Lung (tissue), 11 donors: ENCODE measurements at regions not wholly inside any gene's neighbourhood (a gene's known extent, or its start where the extent isn't known, plus 50 kb on each side); places are given as distances from the start of the nearest gene placed in this dataset.

Experiments used
- ATAC-seq: fragments of 200-7000 bp; cut with Tn5 transposase; one replicate; pipeline ENCODE4 v1.9.1; 2020; ENCODE audit warnings: moderate number of reproducible peaks; ENCODE audit not compliant: insufficient read depth, low FRiP score
- DNase-seq, 3 donors: peaks; one replicate each; pipeline ENCODE4 v3.0.0-alpha.2; 2013 to 2017
- H3K27ac ChIP-seq, 2 donors: one replicate each; pipeline ENCODE4 v1.5.1; 2013; ENCODE audit warnings: mild to moderate bottlenecking in 2 of 2, moderate library complexity in 2 of 2, control low read depth in 1 of 2, inconsistent platforms in 1 of 2, low read depth in 1 of 2, low read length in 1 of 2
- H3K27me3 ChIP-seq, 3 donors: one replicate each; pipeline ENCODE4 v1.5.1; 2013; ENCODE audit warnings: low read length in 2 of 3; ENCODE audit not compliant: control insufficient read depth in 3 of 3, insufficient read depth in 3 of 3
- H3K36me3 ChIP-seq, 4 donors: one replicate each; pipeline ENCODE4 v1.5.1; 2013; ENCODE audit warnings: low read length in 4 of 4, mild to moderate bottlenecking in 1 of 4, moderate library complexity in 1 of 4; ENCODE audit not compliant: control insufficient read depth in 4 of 4, insufficient read depth in 4 of 4
- H3K4me1 ChIP-seq, 5 donors: one replicate each; pipeline ENCODE4 v1.5.1; 2013; ENCODE audit warnings: low read length in 5 of 5, mild to moderate bottlenecking in 2 of 5, moderate library complexity in 1 of 5; ENCODE audit not compliant: control insufficient read depth in 5 of 5, insufficient read depth in 5 of 5
- H3K4me3 ChIP-seq: one replicate; pipeline ENCODE4 v1.5.1; 2013; ENCODE audit warnings: mild to moderate bottlenecking, control low read depth, moderate library complexity
- H3K9ac ChIP-seq, 2 donors: one replicate each; pipeline ENCODE4 v1.5.1; 2013; ENCODE audit warnings: low read length in 2 of 2, control low read depth in 1 of 2; ENCODE audit not compliant: insufficient read depth in 1 of 2
- H3K9me3 ChIP-seq, 4 donors: one replicate each; pipeline ENCODE4 v1.5.1; 2013; ENCODE audit warnings: low read length in 3 of 4, mild to moderate bottlenecking in 1 of 4, moderate library complexity in 1 of 4; ENCODE audit not compliant: control insufficient read depth in 4 of 4, insufficient read depth in 3 of 4
- WGBS, 2 donors: extraction: QIAGEN DNeasy Blood & Tissue Kit; methylation state at CpG; one replicate each; pipeline ENCODE4 v1.1.7; 2013; 5-methylcytosine and 5-hydroxymethylcytosine counted together
- TF ChIP-seq, protein P1 (sequence below): IDR thresholded peaks from 2 replicates; pipeline ENCODE4 v1.5.1; 2012; ENCODE audit warnings: mild to moderate bottlenecking; ENCODE audit errors: control extremely low read depth, extremely low read depth
- donor health status: control.
- donor health status: control.
- donor health status: Bipolar disorder and iron deficiency.
- donor health status: healthy.
- donor health status: DM: yes; HTN: yes; CAD: no.

DNA sequence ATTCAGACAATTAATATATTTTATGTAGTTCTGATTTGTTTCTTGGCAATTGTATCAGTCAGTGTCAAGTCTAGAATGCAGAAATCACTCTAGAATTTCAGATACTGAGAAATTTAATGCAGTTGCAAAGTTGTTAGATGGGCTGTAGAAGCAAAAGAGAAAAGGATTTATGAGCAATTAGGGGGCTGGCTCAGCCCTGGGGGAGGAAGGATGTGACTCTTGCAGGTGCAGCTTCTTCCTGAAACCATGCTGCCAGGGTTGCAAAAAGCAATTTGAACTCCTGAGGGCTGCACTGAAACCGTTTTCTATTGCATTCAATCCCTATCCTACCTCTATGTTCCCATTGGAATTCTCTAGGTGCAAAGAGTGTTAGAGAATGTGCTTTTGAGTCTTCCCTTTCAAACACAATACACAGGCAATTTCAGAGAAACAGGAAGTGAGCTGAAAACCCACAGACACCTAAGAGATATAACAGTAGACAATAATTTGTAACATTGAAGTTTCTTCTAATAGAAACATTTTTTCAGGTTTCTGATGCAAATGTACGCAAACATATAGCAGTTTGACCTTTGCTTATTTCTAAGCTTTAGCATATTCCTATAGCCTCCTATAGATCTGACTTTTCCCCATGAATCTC is 814.7 kb upstream of the ATXN8OS start:
- H3K9me3 ChIP-seq = no peaks in the 10 kb centered on the region
- no peaks in the 10 kb centered on the region for H3K36me3 ChIP-seq
- peaks cover 0 to 5% (median 0%) of the 10 kb centered on the region in 5 donors for H3K4me1 ChIP-seq
- H3K27me3 ChIP-seq = no peaks in the 10 kb centered on the region
- DNase-seq = no peak
- TF ChIP-seq, protein P1, sequence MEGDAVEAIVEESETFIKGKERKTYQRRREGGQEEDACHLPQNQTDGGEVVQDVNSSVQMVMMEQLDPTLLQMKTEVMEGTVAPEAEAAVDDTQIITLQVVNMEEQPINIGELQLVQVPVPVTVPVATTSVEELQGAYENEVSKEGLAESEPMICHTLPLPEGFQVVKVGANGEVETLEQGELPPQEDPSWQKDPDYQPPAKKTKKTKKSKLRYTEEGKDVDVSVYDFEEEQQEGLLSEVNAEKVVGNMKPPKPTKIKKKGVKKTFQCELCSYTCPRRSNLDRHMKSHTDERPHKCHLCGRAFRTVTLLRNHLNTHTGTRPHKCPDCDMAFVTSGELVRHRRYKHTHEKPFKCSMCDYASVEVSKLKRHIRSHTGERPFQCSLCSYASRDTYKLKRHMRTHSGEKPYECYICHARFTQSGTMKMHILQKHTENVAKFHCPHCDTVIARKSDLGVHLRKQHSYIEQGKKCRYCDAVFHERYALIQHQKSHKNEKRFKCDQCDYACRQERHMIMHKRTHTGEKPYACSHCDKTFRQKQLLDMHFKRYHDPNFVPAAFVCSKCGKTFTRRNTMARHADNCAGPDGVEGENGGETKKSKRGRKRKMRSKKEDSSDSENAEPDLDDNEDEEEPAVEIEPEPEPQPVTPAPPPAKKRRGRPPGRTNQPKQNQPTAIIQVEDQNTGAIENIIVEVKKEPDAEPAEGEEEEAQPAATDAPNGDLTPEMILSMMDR = no peak
- 70 to 73% methylated on average over 2 of the region's 2 CpGs for WGBS, 2 donors
- no peak for ATAC-seq
- H3K27ac ChIP-seq = no peak overlapping the region
- no peak overlapping the region for H3K4me3 ChIP-seq
- no peak overlapping the region for H3K9ac ChIP-seq

DNA sequence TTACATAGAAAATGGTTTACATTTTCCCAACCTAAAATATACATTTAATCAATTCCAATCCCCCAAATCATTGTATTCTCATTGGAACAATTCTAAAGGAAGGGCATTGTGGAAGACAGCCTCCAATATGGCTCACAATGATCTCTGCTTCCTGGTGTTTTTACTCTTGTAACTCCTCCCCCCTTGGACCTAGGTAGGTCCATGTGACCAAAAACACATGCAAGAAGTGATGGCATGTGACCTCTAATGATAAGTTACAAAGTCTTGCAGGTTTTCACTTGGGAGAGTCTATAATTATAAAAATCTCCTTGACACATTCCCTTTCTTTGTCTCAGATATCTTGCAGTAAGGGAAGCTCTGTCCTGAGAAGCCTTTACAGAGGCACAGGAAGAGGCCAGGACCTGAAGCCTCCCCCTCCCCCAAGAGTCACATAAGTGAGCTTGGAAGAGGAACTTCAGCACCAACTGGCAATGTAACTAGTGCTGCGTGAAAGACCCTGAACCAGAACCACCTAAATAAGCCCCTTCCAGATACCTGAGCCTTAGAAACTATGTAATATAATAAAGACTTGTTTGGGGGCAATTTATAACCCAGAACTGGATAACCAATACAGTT is 816.2 kb upstream of the ATXN8OS start:
- H3K4me3 ChIP-seq = no peak overlapping the region
- peaks cover 0 to 14% (median 0%) of the 10 kb centered on the region in 5 donors for H3K4me1 ChIP-seq
- no peaks in the 10 kb centered on the region for H3K27me3 ChIP-seq
- DNase-seq = no peak
- 71 to 88% methylated on average over 1 of the region's 1 CpG for WGBS, 2 donors
- ATAC-seq = no peak
- H3K9ac ChIP-seq = no peak overlapping the region
- H3K9me3 ChIP-seq = no peaks in the 10 kb centered on the region
- TF ChIP-seq, protein P1 = no peak
- H3K27ac ChIP-seq = no peak overlapping the region
- no peaks in the 10 kb centered on the region for H3K36me3 ChIP-seq

DNA sequence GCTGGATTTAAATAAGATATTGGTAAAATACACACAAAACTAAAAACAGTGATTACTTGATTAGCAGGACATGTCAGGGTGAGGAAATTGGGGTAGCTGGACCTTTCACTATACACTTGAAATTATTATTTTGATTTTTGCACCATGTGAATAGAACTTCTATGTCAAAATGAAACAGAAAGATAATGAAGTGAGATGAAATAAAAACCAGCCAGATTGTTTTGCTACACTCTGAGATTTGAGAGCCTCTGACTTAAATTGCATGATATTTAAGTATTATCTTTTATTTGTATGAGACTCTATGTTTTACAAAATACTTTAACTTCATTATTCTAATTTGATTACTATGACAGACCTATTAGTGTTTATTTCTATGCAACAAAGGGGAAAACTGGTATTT is 819.6 kb upstream of the ATXN8OS start:
- H3K9ac ChIP-seq = no peak overlapping the region
- H3K9me3 ChIP-seq = no peaks in the 10 kb centered on the region
- peak in 2 of 3 donors; percentile 64 to 76 for DNase-seq
- H3K27ac ChIP-seq = no peak overlapping the region
- H3K4me1 ChIP-seq = peaks cover 0 to 25% (median 0%) of the 10 kb centered on the region in 5 donors
- TF ChIP-seq, protein P1 = no peak
- no peaks in the 10 kb centered on the region for H3K27me3 ChIP-seq
- H3K36me3 ChIP-seq = no peaks in the 10 kb centered on the region
- no peak for ATAC-seq
- H3K4me3 ChIP-seq = no peak overlapping the region
